ENCODE measurements at regions not wholly inside any gene's neighbourhood (a gene's known extent, or its start where the extent isn't known, plus 50 kb on each side); places are given as distances from the start of the nearest gene placed in this dataset.
A peak's percentile ranks its signal among the peaks of the same experiment; 100 is the strongest.

- TF ChIP-seq, protein P1, sequence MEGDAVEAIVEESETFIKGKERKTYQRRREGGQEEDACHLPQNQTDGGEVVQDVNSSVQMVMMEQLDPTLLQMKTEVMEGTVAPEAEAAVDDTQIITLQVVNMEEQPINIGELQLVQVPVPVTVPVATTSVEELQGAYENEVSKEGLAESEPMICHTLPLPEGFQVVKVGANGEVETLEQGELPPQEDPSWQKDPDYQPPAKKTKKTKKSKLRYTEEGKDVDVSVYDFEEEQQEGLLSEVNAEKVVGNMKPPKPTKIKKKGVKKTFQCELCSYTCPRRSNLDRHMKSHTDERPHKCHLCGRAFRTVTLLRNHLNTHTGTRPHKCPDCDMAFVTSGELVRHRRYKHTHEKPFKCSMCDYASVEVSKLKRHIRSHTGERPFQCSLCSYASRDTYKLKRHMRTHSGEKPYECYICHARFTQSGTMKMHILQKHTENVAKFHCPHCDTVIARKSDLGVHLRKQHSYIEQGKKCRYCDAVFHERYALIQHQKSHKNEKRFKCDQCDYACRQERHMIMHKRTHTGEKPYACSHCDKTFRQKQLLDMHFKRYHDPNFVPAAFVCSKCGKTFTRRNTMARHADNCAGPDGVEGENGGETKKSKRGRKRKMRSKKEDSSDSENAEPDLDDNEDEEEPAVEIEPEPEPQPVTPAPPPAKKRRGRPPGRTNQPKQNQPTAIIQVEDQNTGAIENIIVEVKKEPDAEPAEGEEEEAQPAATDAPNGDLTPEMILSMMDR (IDR thresholded peaks at IDR 0.05; ENCODE audit: insufficient read depth, low read length): no peak
- TF ChIP-seq GABPA (IDR thresholded peaks at IDR 0.05; ENCODE audit: low read depth) (no peak), SPI1 (IDR thresholded peaks at IDR 0.05; ENCODE audit: borderline replicate concordance, low read depth) (no peak), POLR2AphosphoS5 (IDR thresholded peaks at IDR 0.05; ENCODE audit: low read depth) (no peak)
- TF ChIP-seq, protein P2, sequence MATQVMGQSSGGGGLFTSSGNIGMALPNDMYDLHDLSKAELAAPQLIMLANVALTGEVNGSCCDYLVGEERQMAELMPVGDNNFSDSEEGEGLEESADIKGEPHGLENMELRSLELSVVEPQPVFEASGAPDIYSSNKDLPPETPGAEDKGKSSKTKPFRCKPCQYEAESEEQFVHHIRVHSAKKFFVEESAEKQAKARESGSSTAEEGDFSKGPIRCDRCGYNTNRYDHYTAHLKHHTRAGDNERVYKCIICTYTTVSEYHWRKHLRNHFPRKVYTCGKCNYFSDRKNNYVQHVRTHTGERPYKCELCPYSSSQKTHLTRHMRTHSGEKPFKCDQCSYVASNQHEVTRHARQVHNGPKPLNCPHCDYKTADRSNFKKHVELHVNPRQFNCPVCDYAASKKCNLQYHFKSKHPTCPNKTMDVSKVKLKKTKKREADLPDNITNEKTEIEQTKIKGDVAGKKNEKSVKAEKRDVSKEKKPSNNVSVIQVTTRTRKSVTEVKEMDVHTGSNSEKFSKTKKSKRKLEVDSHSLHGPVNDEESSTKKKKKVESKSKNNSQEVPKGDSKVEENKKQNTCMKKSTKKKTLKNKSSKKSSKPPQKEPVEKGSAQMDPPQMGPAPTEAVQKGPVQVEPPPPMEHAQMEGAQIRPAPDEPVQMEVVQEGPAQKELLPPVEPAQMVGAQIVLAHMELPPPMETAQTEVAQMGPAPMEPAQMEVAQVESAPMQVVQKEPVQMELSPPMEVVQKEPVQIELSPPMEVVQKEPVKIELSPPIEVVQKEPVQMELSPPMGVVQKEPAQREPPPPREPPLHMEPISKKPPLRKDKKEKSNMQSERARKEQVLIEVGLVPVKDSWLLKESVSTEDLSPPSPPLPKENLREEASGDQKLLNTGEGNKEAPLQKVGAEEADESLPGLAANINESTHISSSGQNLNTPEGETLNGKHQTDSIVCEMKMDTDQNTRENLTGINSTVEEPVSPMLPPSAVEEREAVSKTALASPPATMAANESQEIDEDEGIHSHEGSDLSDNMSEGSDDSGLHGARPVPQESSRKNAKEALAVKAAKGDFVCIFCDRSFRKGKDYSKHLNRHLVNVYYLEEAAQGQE (IDR thresholded peaks at IDR 0.05; ENCODE audit: insufficient replicate concordance, low read depth): no peak
- no peak for DNase-seq (ENCODE audit: low read depth in 1 of 2, low spot score in 1 of 2)
- Histone ChIP-seq H3K27me3 (ENCODE audit: insufficient read depth, poor library complexity, severe bottlenecking) (no peaks in the 10 kb centered on the region), H3K4me3 (replicated peaks; ENCODE audit: insufficient read depth, low read length) (no peak overlapping the region), H3K27ac (replicated peaks) (0 out of 2 replicates have a peak overlapping the region, but pooled peaks have one; percentile 7)
Measured at GRCh38 chr1:198888379-198888943, 249.6 kb downstream of the PTPRC start.

GRCh38 chr1:198889101-198889500 lies 250.3 kb downstream of the PTPRC start:
- TF ChIP-seq, protein P2 (IDR thresholded peaks at IDR 0.05; ENCODE audit: insufficient replicate concordance, low read depth): no peak
- no peak for TF ChIP-seq SPI1 (IDR thresholded peaks at IDR 0.05; ENCODE audit: borderline replicate concordance, low read depth)
- TF ChIP-seq POLR2AphosphoS5 (IDR thresholded peaks at IDR 0.05; ENCODE audit: low read depth): no peak
- TF ChIP-seq GABPA (IDR thresholded peaks at IDR 0.05; ENCODE audit: low read depth): no peak
- TF ChIP-seq, protein P1 (IDR thresholded peaks at IDR 0.05; ENCODE audit: insufficient read depth, low read length): no peak
- no peak for DNase-seq (ENCODE audit: low read depth in 1 of 2, low spot score in 1 of 2)
- Histone ChIP-seq H3K27ac (replicated peaks) (no peak overlapping the region), H3K4me3 (replicated peaks; ENCODE audit: insufficient read depth, low read length) (no peak overlapping the region), H3K27me3 (ENCODE audit: insufficient read depth, poor library complexity, severe bottlenecking) (no peaks in the 10 kb centered on the region)

DNA sequence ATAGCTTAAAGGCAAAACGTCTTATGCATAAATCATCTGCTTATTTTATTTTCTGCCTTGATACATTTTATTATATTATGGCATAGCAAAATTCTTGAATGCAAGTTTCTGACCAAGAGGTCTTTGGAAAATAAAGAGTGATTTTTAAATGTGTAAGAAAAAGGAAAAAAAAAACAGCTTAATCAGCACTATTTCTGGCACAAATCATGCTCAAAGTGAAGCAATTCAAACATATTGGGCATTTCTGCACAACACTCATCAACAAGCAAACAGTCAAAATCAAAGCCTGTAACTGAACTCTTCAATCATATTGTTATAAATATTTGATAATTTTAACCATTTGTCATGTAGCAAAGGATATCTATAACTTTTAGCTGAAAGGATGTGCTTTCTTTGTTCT lies 250.9 kb downstream of the PTPRC start:
- Histone ChIP-seq H3K4me3 (replicated peaks; ENCODE audit: insufficient read depth, low read length) (no peak overlapping the region), H3K27me3 (ENCODE audit: insufficient read depth, poor library complexity, severe bottlenecking) (no peaks in the 10 kb centered on the region), H3K27ac (replicated peaks) (no peak overlapping the region)
- TF ChIP-seq SPI1 (IDR thresholded peaks at IDR 0.05; ENCODE audit: borderline replicate concordance, low read depth) (no peak), GABPA (IDR thresholded peaks at IDR 0.05; ENCODE audit: low read depth) (no peak), POLR2AphosphoS5 (IDR thresholded peaks at IDR 0.05; ENCODE audit: low read depth) (no peak)
- TF ChIP-seq, protein P2 (IDR thresholded peaks at IDR 0.05; ENCODE audit: insufficient replicate concordance, low read depth): no peak
- TF ChIP-seq, protein P1 (IDR thresholded peaks at IDR 0.05; ENCODE audit: insufficient read depth, low read length): no peak
- no peak for DNase-seq (ENCODE audit: low read depth in 1 of 2, low spot score in 1 of 2)

Measured in HL-60 (cell line).